ENCODE measurements at regions not wholly inside any gene's neighbourhood (a gene's known extent, or its start where the extent isn't known, plus 50 kb on each side); places are given as distances from the start of the nearest gene placed in this dataset.

- Histone ChIP-seq H3K9ac (ENCODE audit: low read depth, low read length) (no peak overlapping the region), H3K27me3 (ENCODE audit: control insufficient read depth, insufficient read depth, low read length) (no peaks in the 10 kb centered on the region), H3K36me3 (ENCODE audit: insufficient read depth, low read length) (no peaks in the 10 kb centered on the region), H3K4me1 (ENCODE audit: control insufficient read depth, insufficient read depth, low read length) (peaks cover 31% of the 10 kb centered on the region), H3K4me3 (ENCODE audit: low read length) (no peak overlapping the region), H3K4me2 (ENCODE audit: low read length) (no peak overlapping the region), H3K9me3 (replicated peaks; ENCODE audit: low read length) (no peaks in the 10 kb centered on the region)
Measured at GRCh38 chr17:69815406-69815805, 259.6 kb upstream of the KCNJ16 start.

- H3K4me1 ChIP-seq (ENCODE audit: control insufficient read depth, insufficient read depth, low read length) = peaks cover 16% of the 10 kb centered on the region
- H3K9ac ChIP-seq (ENCODE audit: low read depth, low read length) = no peak overlapping the region
- no peak overlapping the region for H3K4me2 ChIP-seq (ENCODE audit: low read length)
- H3K9me3 ChIP-seq (replicated peaks; ENCODE audit: low read length) = no peaks in the 10 kb centered on the region
- no peaks in the 10 kb centered on the region for H3K36me3 ChIP-seq (ENCODE audit: insufficient read depth, low read length)
- no peak overlapping the region for H3K4me3 ChIP-seq (ENCODE audit: low read length)
- no peaks in the 10 kb centered on the region for H3K27me3 ChIP-seq (ENCODE audit: control insufficient read depth, insufficient read depth, low read length)
Measured at GRCh38 chr17:69818467-69818866, 256.6 kb upstream of the KCNJ16 start.

GRCh38 chr17:69819316-69820087, 255.5 kb upstream of the KCNJ16 start:
- no peaks in the 10 kb centered on the region for H3K9me3 ChIP-seq (replicated peaks; ENCODE audit: low read length)
- H3K4me2 ChIP-seq (ENCODE audit: low read length) = peak overlapping the region; percentile 13
- H3K4me3 ChIP-seq (ENCODE audit: low read length) = no peak overlapping the region
- no peaks in the 10 kb centered on the region for H3K27me3 ChIP-seq (ENCODE audit: control insufficient read depth, insufficient read depth, low read length)
- H3K4me1 ChIP-seq (ENCODE audit: control insufficient read depth, insufficient read depth, low read length) = peaks cover 7% of the 10 kb centered on the region
- no peaks in the 10 kb centered on the region for H3K36me3 ChIP-seq (ENCODE audit: insufficient read depth, low read length)
- no peak overlapping the region for H3K9ac ChIP-seq (ENCODE audit: low read depth, low read length)

GRCh38 chr17:69820876-69821473, 254.1 kb upstream of the KCNJ16 start:
- H3K9ac ChIP-seq (ENCODE audit: low read depth, low read length) = no peak overlapping the region
- no peak overlapping the region for H3K4me3 ChIP-seq (ENCODE audit: low read length)
- peaks cover 7% of the 10 kb centered on the region for H3K4me1 ChIP-seq (ENCODE audit: control insufficient read depth, insufficient read depth, low read length)
- no peak overlapping the region for H3K4me2 ChIP-seq (ENCODE audit: low read length)
- H3K36me3 ChIP-seq (ENCODE audit: insufficient read depth, low read length) = no peaks in the 10 kb centered on the region
- no peaks in the 10 kb centered on the region for H3K9me3 ChIP-seq (replicated peaks; ENCODE audit: low read length)
- H3K27me3 ChIP-seq (ENCODE audit: control insufficient read depth, insufficient read depth, low read length) = no peaks in the 10 kb centered on the region

- no peak overlapping the region for H3K4me2 ChIP-seq (ENCODE audit: low read length)
- peaks cover 7% of the 10 kb centered on the region for H3K4me1 ChIP-seq (ENCODE audit: control insufficient read depth, insufficient read depth, low read length)
- no peaks in the 10 kb centered on the region for H3K9me3 ChIP-seq (replicated peaks; ENCODE audit: low read length)
- no peaks in the 10 kb centered on the region for H3K36me3 ChIP-seq (ENCODE audit: insufficient read depth, low read length)
- no peak overlapping the region for H3K9ac ChIP-seq (ENCODE audit: low read depth, low read length)
- no peak overlapping the region for H3K4me3 ChIP-seq (ENCODE audit: low read length)
- no peaks in the 10 kb centered on the region for H3K27me3 ChIP-seq (ENCODE audit: control insufficient read depth, insufficient read depth, low read length)
Measured at GRCh38 chr17:69822314-69822875, 252.6 kb upstream of the KCNJ16 start.

GRCh38 chr17:69828087-69828486, 246.9 kb upstream of the KCNJ16 start:
- Histone ChIP-seq H3K4me1 (ENCODE audit: control insufficient read depth, insufficient read depth, low read length) (peaks cover 13% of the 10 kb centered on the region), H3K36me3 (ENCODE audit: insufficient read depth, low read length) (no peaks in the 10 kb centered on the region), H3K27me3 (ENCODE audit: control insufficient read depth, insufficient read depth, low read length) (no peaks in the 10 kb centered on the region), H3K9me3 (replicated peaks; ENCODE audit: low read length) (no peaks in the 10 kb centered on the region), H3K4me2 (ENCODE audit: low read length) (no peak overlapping the region), H3K9ac (ENCODE audit: low read depth, low read length) (no peak overlapping the region), H3K4me3 (ENCODE audit: low read length) (no peak overlapping the region)

- Histone ChIP-seq H3K9me3 (replicated peaks; ENCODE audit: low read length) (no peaks in the 10 kb centered on the region), H3K27me3 (ENCODE audit: control insufficient read depth, insufficient read depth, low read length) (no peaks in the 10 kb centered on the region), H3K36me3 (ENCODE audit: insufficient read depth, low read length) (no peaks in the 10 kb centered on the region), H3K9ac (ENCODE audit: low read depth, low read length) (no peak overlapping the region), H3K4me3 (ENCODE audit: low read length) (no peak overlapping the region), H3K4me2 (ENCODE audit: low read length) (no peak overlapping the region), H3K4me1 (ENCODE audit: control insufficient read depth, insufficient read depth, low read length) (peaks cover 7% of the 10 kb centered on the region)
Measured at GRCh38 chr17:69834494-69834893, 240.5 kb upstream of the KCNJ16 start.

- Histone ChIP-seq H3K9ac (ENCODE audit: low read depth, low read length) (no peak overlapping the region), H3K4me2 (ENCODE audit: low read length) (no peak overlapping the region), H3K36me3 (ENCODE audit: insufficient read depth, low read length) (no peaks in the 10 kb centered on the region), H3K4me3 (ENCODE audit: low read length) (no peak overlapping the region), H3K9me3 (replicated peaks; ENCODE audit: low read length) (no peaks in the 10 kb centered on the region), H3K27me3 (ENCODE audit: control insufficient read depth, insufficient read depth, low read length) (no peaks in the 10 kb centered on the region), H3K4me1 (ENCODE audit: control insufficient read depth, insufficient read depth, low read length) (peaks cover 18% of the 10 kb centered on the region)
Measured at GRCh38 chr17:69851736-69852135, 223.3 kb upstream of the KCNJ16 start.

GRCh38 chr17:69853541-69854224, 221.3 kb upstream of the KCNJ16 start:
- Histone ChIP-seq H3K27me3 (ENCODE audit: control insufficient read depth, insufficient read depth, low read length) (no peaks in the 10 kb centered on the region), H3K9ac (ENCODE audit: low read depth, low read length) (no peak overlapping the region), H3K4me2 (ENCODE audit: low read length) (no peak overlapping the region), H3K4me1 (ENCODE audit: control insufficient read depth, insufficient read depth, low read length) (peaks cover 25% of the 10 kb centered on the region), H3K4me3 (ENCODE audit: low read length) (no peak overlapping the region), H3K36me3 (ENCODE audit: insufficient read depth, low read length) (no peaks in the 10 kb centered on the region), H3K9me3 (replicated peaks; ENCODE audit: low read length) (peaks cover 2% of the 10 kb centered on the region)

- H3K9me3 ChIP-seq (replicated peaks; ENCODE audit: low read length) = peaks cover 6% of the 10 kb centered on the region
- H3K9ac ChIP-seq (ENCODE audit: low read depth, low read length) = no peak overlapping the region
- no peak overlapping the region for H3K4me3 ChIP-seq (ENCODE audit: low read length)
- H3K4me1 ChIP-seq (ENCODE audit: control insufficient read depth, insufficient read depth, low read length) = peaks cover 25% of the 10 kb centered on the region
- H3K4me2 ChIP-seq (ENCODE audit: low read length) = no peak overlapping the region
- H3K36me3 ChIP-seq (ENCODE audit: insufficient read depth, low read length) = no peaks in the 10 kb centered on the region
- no peaks in the 10 kb centered on the region for H3K27me3 ChIP-seq (ENCODE audit: control insufficient read depth, insufficient read depth, low read length)
Measured at GRCh38 chr17:69854225-69854780, 220.7 kb upstream of the KCNJ16 start.

GRCh38 chr17:69856946-69857345, 218.1 kb upstream of the KCNJ16 start:
- Histone ChIP-seq H3K4me1 (ENCODE audit: control insufficient read depth, insufficient read depth, low read length) (peaks cover 25% of the 10 kb centered on the region), H3K27me3 (ENCODE audit: control insufficient read depth, insufficient read depth, low read length) (no peaks in the 10 kb centered on the region), H3K4me3 (ENCODE audit: low read length) (no peak overlapping the region), H3K4me2 (ENCODE audit: low read length) (no peak overlapping the region), H3K9me3 (replicated peaks; ENCODE audit: low read length) (peaks cover 6% of the 10 kb centered on the region), H3K36me3 (ENCODE audit: insufficient read depth, low read length) (no peaks in the 10 kb centered on the region), H3K9ac (ENCODE audit: low read depth, low read length) (no peak overlapping the region)
